IMR-90 (cell line): ENCODE measurements at regions not wholly inside any gene's neighbourhood (a gene's known extent, or its start where the extent isn't known, plus 50 kb on each side); places are given as distances from the start of the nearest gene placed in this dataset.

ENCODE experiments used
- ATAC-seq: fragments of 200-7000 bp; cut with Tn5 transposase; 2 replicates; pipeline ENCODE4 v1.9.1; 2020; ENCODE audit warnings: low read depth, mild to moderate bottlenecking, moderate library complexity
- BruUV-seq: library from RNA; stranded (reverse); fragments of 400-500 nt; replicated peaks from 2 replicates; lab custom pipeline; 2021; lab: Mats Ljungman, UMichigan
- CTCF ChIA-PET: fragments of 300-600 bp; formaldehyde crosslinking; extraction: SDS; loops from one replicate; lab custom pipeline; 2021; ENCODE audit warnings: antibody characterized with exemption; lab: Yijun Ruan, JAX
- POLR2A ChIA-PET: fragments of 300-600 bp; sonication (Branson Sonifier 250); formaldehyde crosslinking; loops from one replicate; lab custom pipeline; 2022; ENCODE audit warnings: antibody characterized with exemption; ENCODE audit not compliant: unreplicated experiment; lab: Charles Lee
- DNase-seq: peaks from one replicate; pipeline ENCODE4 v3.0.0; 2013
- H2AFZ ChIP-seq: replicated peaks from 2 replicates; pipeline ENCODE3; 2013; ENCODE audit warnings: low read length, mild to moderate bottlenecking; ENCODE audit not compliant: poor library complexity
- H2AK5ac ChIP-seq: 2 replicates; pipeline ENCODE4 v1.6.1; 2013; ENCODE audit warnings: low read depth, low read length, inconsistent platforms
- H2AK9ac ChIP-seq: replicated peaks from 2 replicates; pipeline ENCODE3; 2013; ENCODE audit warnings: mild to moderate bottlenecking, low read depth, low read length, moderate library complexity; ENCODE audit not compliant: poor library complexity
- H2BK120ac ChIP-seq: 2 replicates; pipeline ENCODE4 v1.6.1; 2013; ENCODE audit warnings: low read depth, low read length, inconsistent platforms
- H2BK15ac ChIP-seq: 3 replicates; pipeline ENCODE4 v1.6.1; 2013; ENCODE audit warnings: low read depth, low read length, inconsistent platforms
- H2BK20ac ChIP-seq: 2 replicates; pipeline ENCODE4 v1.6.1; 2013; ENCODE audit warnings: low read depth, mild to moderate bottlenecking, inconsistent platforms, low read length, moderate library complexity
- H2BK5ac ChIP-seq: 2 replicates; pipeline ENCODE4 v1.6.1; 2013; ENCODE audit warnings: mild to moderate bottlenecking, low read depth, low read length, inconsistent platforms; ENCODE audit not compliant: poor library complexity, severe bottlenecking
- H3K14ac ChIP-seq: replicated peaks from 2 replicates; pipeline ENCODE4 v1.6.1; 2013; ENCODE audit warnings: low read depth, low read length, inconsistent platforms
- H3K18ac ChIP-seq: 2 replicates; pipeline ENCODE4 v1.6.1; 2013; ENCODE audit warnings: low read depth, low read length, control low read depth
- H3K23ac ChIP-seq: 2 replicates; pipeline ENCODE4 v1.6.1; 2013; ENCODE audit warnings: low read depth, low read length, inconsistent platforms
- H3K27ac ChIP-seq: 2 replicates; pipeline ENCODE4 v1.5.1; 2013; ENCODE audit warnings: mild to moderate bottlenecking, control low read depth, low read length; ENCODE audit not compliant: insufficient read depth
- H3K27me3 ChIP-seq: 2 replicates; pipeline ENCODE4 v1.6.1; 2013; ENCODE audit warnings: low read length; ENCODE audit not compliant: control insufficient read depth, insufficient read depth
- H3K36me3 ChIP-seq: 2 replicates; pipeline ENCODE4 v1.6.1; 2013; ENCODE audit warnings: low read length, mixed read lengths; ENCODE audit not compliant: control insufficient read depth, insufficient read depth
- H3K4ac ChIP-seq: 2 replicates; pipeline ENCODE4 v1.6.1; 2013; ENCODE audit warnings: low read depth, low read length, inconsistent platforms
- H3K4me1 ChIP-seq: 2 replicates; pipeline ENCODE4 v1.6.1; 2013; ENCODE audit warnings: low read length, mixed read lengths; ENCODE audit not compliant: control insufficient read depth, insufficient read depth
- H3K4me2 ChIP-seq: 2 replicates; pipeline ENCODE4 v1.6.1; 2013; ENCODE audit warnings: low read depth, mild to moderate bottlenecking, control low read depth, low read length, moderate library complexity
- H3K4me3 ChIP-seq: 2 replicates; pipeline ENCODE4 v1.5.1; 2013; ENCODE audit warnings: low read depth, mild to moderate bottlenecking, control low read depth, low read length, moderate library complexity; ENCODE audit not compliant: insufficient read depth
- H3K56ac ChIP-seq: 2 replicates; pipeline ENCODE4 v1.6.1; 2013; ENCODE audit warnings: low read length, inconsistent platforms; ENCODE audit not compliant: insufficient read depth; ENCODE audit errors: extremely low read depth
- H3K79me1 ChIP-seq, 2 experiments: 2 replicates each; pipeline ENCODE4 v1.6.1; 2013; ENCODE audit warnings: low read length in 2 of 2, inconsistent platforms in 1 of 2, low read depth in 1 of 2
- H3K9ac ChIP-seq: 2 replicates; pipeline ENCODE4 v1.6.1; 2013; ENCODE audit warnings: low read depth, low read length, control low read depth
- H3K9me1 ChIP-seq: 2 replicates; pipeline ENCODE4 v1.6.1; 2013; ENCODE audit warnings: low read length, inconsistent platforms; ENCODE audit not compliant: insufficient read depth
- H3K9me3 ChIP-seq: 2 replicates; pipeline ENCODE4 v1.6.1; 2013; ENCODE audit warnings: low read length; ENCODE audit not compliant: control insufficient read depth, insufficient read depth
- H4K20me1 ChIP-seq: 2 replicates; pipeline ENCODE4 v1.6.1; 2013; ENCODE audit warnings: low read length, inconsistent platforms; ENCODE audit not compliant: insufficient read depth
- H4K5ac ChIP-seq: 2 replicates; pipeline ENCODE4 v1.6.1; 2013; ENCODE audit warnings: mild to moderate bottlenecking, low read depth, low read length, control low read depth
- H4K8ac ChIP-seq, 2 experiments: 2 replicates each; pipeline ENCODE4 v1.6.1; 2013; ENCODE audit warnings: low read depth in 2 of 2, low read length in 2 of 2, control low read depth in 1 of 2, inconsistent platforms in 1 of 2
- H4K91ac ChIP-seq: 2 replicates; pipeline ENCODE4 v1.6.1; 2013; ENCODE audit warnings: low read depth, low read length, inconsistent platforms; ENCODE audit not compliant: insufficient read depth
- BHLHE40 ChIP-seq: fragments of 150-350 bp; IDR thresholded peaks from 2 replicates; pipeline ENCODE4 v1.6.1; 2016; ENCODE audit warnings: mild to moderate bottlenecking, low read depth, low read length
- CEBPB ChIP-seq: IDR thresholded peaks from 2 replicates; pipeline ENCODE4 v1.6.1; 2012; ENCODE audit warnings: low read depth, low read length, improper control_type of control experiment
- CHD1 ChIP-seq: IDR thresholded peaks from 2 replicates; pipeline ENCODE4 v1.6.1; 2012; ENCODE audit warnings: low read depth, low read length, improper control_type of control experiment
- FOS ChIP-seq: fragments of 150-350 bp; IDR thresholded peaks from 2 replicates; pipeline ENCODE4 v1.6.1; 2016; ENCODE audit warnings: low read depth, low read length
- MAZ ChIP-seq: IDR thresholded peaks from 2 replicates; pipeline ENCODE4 v1.6.1; 2012; ENCODE audit warnings: low read depth, mild to moderate bottlenecking, low read length, improper control_type of control experiment, moderate library complexity, borderline replicate concordance
- NFE2L2 ChIP-seq: fragments of 150-350 bp; IDR thresholded peaks from 2 replicates; pipeline ENCODE4 v1.6.1; 2016; ENCODE audit warnings: low read depth, mild to moderate bottlenecking, low read length
- RAD21 ChIP-seq: IDR thresholded peaks from 2 replicates; pipeline ENCODE4 v1.6.1; 2012; ENCODE audit warnings: low read length, improper control_type of control experiment
- RFX5 ChIP-seq: IDR thresholded peaks from 2 replicates; pipeline ENCODE4 v1.8.0; 2012; ENCODE audit warnings: low read depth, mild to moderate bottlenecking, low read length, moderate library complexity
- SMC3 ChIP-seq: fragments of 150-350 bp; IDR thresholded peaks from 2 replicates; pipeline ENCODE4 v1.6.1; 2016; ENCODE audit warnings: low read depth, mild to moderate bottlenecking, antibody characterized with exemption, low read length, moderate library complexity
- USF2 ChIP-seq: fragments of 150-350 bp; IDR thresholded peaks from 2 replicates; pipeline ENCODE4 v1.6.1; 2017; ENCODE audit warnings: mild to moderate bottlenecking, antibody characterized with exemption, low read length, low read depth
- dilution Hi-C: fragments of 300-500 bp; cut with HindIII; formaldehyde crosslinking; loops from one replicate; pipeline ENCODE4 v1.14.3; 2018; ENCODE audit warnings: low sequenced_read_pairs; ENCODE audit not compliant: unreplicated experiment
- in situ Hi-C: fragments of 300-500 bp; cut with MboI; formaldehyde crosslinking; loops from 3 replicates; pipeline ENCODE4 v1.14.3; 2019; ENCODE audit warnings: low sequenced_read_pairs, inconsistent platforms, mixed read lengths
- intact Hi-C: fragments of 100-400 bp; cut with micrococcal nuclease; formaldehyde crosslinking; loops from 2 replicates; pipeline ENCODE4 v1.10.0; 2022

- Histone ChIP-seq H3K9me3 (peaks cover 2% of the 10 kb centered on the region; the same call in 1 of the 2 replicates), H3K4me1 (no peaks in the 10 kb centered on the region), H4K91ac (no peak overlapping the region), H4K5ac (no peak overlapping the region), H2AK9ac (no peak overlapping the region), H3K14ac (no peak overlapping the region), H3K23ac (no peak overlapping the region), H3K36me3 (no peaks in the 10 kb centered on the region), H3K9me1 (no peaks in the 10 kb centered on the region), H3K18ac (no peak overlapping the region), H2BK20ac (no peak overlapping the region), H2BK120ac (no peak overlapping the region), H2BK15ac (no peak overlapping the region), H3K4me3 (no peak overlapping the region), H3K56ac (no peak overlapping the region), H3K4me2 (no peak overlapping the region), H3K4ac (no peak overlapping the region), H3K27me3 (no peaks in the 10 kb centered on the region), H2AK5ac (no peak overlapping the region), H2AFZ (no peak overlapping the region), H3K9ac (no peak overlapping the region), H3K79me1 (no peaks in the 10 kb centered on the region), H4K20me1 (no peaks in the 10 kb centered on the region), H4K8ac (no peak overlapping the region), H2BK5ac (no peak overlapping the region), H3K27ac (no peak overlapping the region)
- TF ChIP-seq FOS, result no peak
- no peak for TF ChIP-seq SMC3
- TF ChIP-seq RAD21, result no peak
- TF ChIP-seq USF2, result no peak
- no peak for TF ChIP-seq NFE2L2
- TF ChIP-seq BHLHE40, result no peak
- no peak for TF ChIP-seq MAZ
- TF ChIP-seq RFX5, result no peak
- no peak for TF ChIP-seq CEBPB
- no peak for TF ChIP-seq CHD1
- POLR2A ChIA-PET, result no interaction called here
- CTCF ChIA-PET, result no interaction called here
- intact Hi-C loops, result no loop called here
- in situ Hi-C loops, result no loop called here
- ATAC-seq, result no peak
- dilution Hi-C loops, result no loop called here
- no TSS peak for BruUV-seq
- no peak for DNase-seq
Observed at GRCh38 chr2:107437265-107437664, 389.4 kb upstream of the RGPD4 start.
